WTC11 (cell line): ENCODE measurements at regions not wholly inside any gene's neighbourhood (a gene's known extent, or its start where the extent isn't known, plus 50 kb on each side); places are given as distances from the start of the nearest gene placed in this dataset.

Experiments
- ATAC-seq: fragments of 200-7000 bp; cut with Tn5 transposase; 2 replicates; pipeline ENCODE4 v1.10.0; 2021; ENCODE audit warnings: mild to moderate bottlenecking, moderate library complexity
- CTCF ChIA-PET: fragments of 300-600 bp; sonication (Branson Sonifier 250); formaldehyde crosslinking; loops from one replicate; lab custom pipeline; 2021; ENCODE audit warnings: antibody characterized with exemption; lab: Charles Lee
- POLR2A ChIA-PET: fragments of 350-600 bp; sonication (Branson Sonifier 250); formaldehyde crosslinking; loops from one replicate; lab custom pipeline; 2021; ENCODE audit warnings: antibody characterized with exemption; lab: Charles Lee
- DNase-seq: peaks from one replicate; pipeline ENCODE4 v3.0.0; 2021; ENCODE audit warnings: low spot score
- H3K27ac Mint-ChIP-seq: 2 replicates; pipeline ENCODE4 v1.8.0; 2021; ENCODE audit warnings: mixed read lengths
- H3K27me3 Mint-ChIP-seq: 2 replicates; pipeline ENCODE4 v1.8.0; 2021; ENCODE audit warnings: low read depth, mild to moderate bottlenecking, moderate library complexity, mixed read lengths
- H3K36me3 Mint-ChIP-seq: 2 replicates; pipeline ENCODE4 v1.8.0; 2021; ENCODE audit warnings: mixed read lengths
- H3K4me1 Mint-ChIP-seq: 2 replicates; pipeline ENCODE4 v1.8.0; 2022; ENCODE audit warnings: mixed read lengths
- H3K4me3 Mint-ChIP-seq: 2 replicates; pipeline ENCODE4 v1.8.0; 2021; ENCODE audit warnings: mild to moderate bottlenecking, moderate library complexity, mixed read lengths
- H3K9me3 Mint-ChIP-seq: 2 replicates; pipeline ENCODE4 v1.8.0; 2021; ENCODE audit warnings: mixed read lengths
- ELF4 ChIP-seq: sonication (generic); formaldehyde crosslinking; IDR thresholded peaks from 2 replicates; pipeline ENCODE4 v1.8.1; 2022; ENCODE audit warnings: low read depth, mild to moderate bottlenecking, moderate library complexity, missing genetic modification reagents
- EMX1 ChIP-seq: fragments of 250-450 bp; sonication (Bioruptor Pico); IDR thresholded peaks from 2 replicates; pipeline ENCODE4 v1.8.0; 2021; ENCODE audit warnings: mild to moderate bottlenecking
- GRHL2 ChIP-seq: fragments of 250-450 bp; sonication (Bioruptor Pico); IDR thresholded peaks from 2 replicates; pipeline ENCODE4 v1.8.0; 2022; ENCODE audit warnings: mild to moderate bottlenecking, moderate library complexity; ENCODE audit not compliant: insufficient replicate concordance, severe bottlenecking
- JUN ChIP-seq: sonication (generic); formaldehyde crosslinking; IDR thresholded peaks from 2 replicates; pipeline ENCODE4 v1.8.0; 2023; ENCODE audit warnings: mild to moderate bottlenecking, missing genetic modification reagents
- NR3C1 ChIP-seq: sonication (generic); formaldehyde crosslinking; conservative IDR thresholded peaks from 2 replicates; pipeline ENCODE4 v1.8.1; 2023; ENCODE audit warnings: low read depth, mild to moderate bottlenecking, missing genetic modification reagents
- OVOL2 ChIP-seq: fragments of 250-450 bp; sonication (Bioruptor Pico); IDR thresholded peaks from 2 replicates; pipeline ENCODE4 v1.9.0; 2021; ENCODE audit warnings: mild to moderate bottlenecking, borderline replicate concordance
- SOX15 ChIP-seq: fragments of 250-450 bp; sonication (Bioruptor Pico); IDR thresholded peaks from 2 replicates; pipeline ENCODE4 v1.9.0; 2021; ENCODE audit warnings: mild to moderate bottlenecking
- ZBTB21 ChIP-seq: sonication (generic); formaldehyde crosslinking; IDR thresholded peaks from 2 replicates; pipeline ENCODE4 v1.8.1; 2023; ENCODE audit warnings: mild to moderate bottlenecking, missing genetic modification reagents, borderline replicate concordance
- ZNF138 ChIP-seq: sonication (generic); formaldehyde crosslinking; conservative IDR thresholded peaks from 2 replicates; pipeline ENCODE4 v1.8.1; 2022; ENCODE audit warnings: mild to moderate bottlenecking, moderate library complexity, missing genetic modification reagents
- ZNF219 ChIP-seq: sonication (generic); formaldehyde crosslinking; IDR thresholded peaks from 2 replicates; pipeline ENCODE4 v1.8.0; 2023; ENCODE audit warnings: missing genetic modification reagents, mild to moderate bottlenecking, borderline replicate concordance
- ZNF263 ChIP-seq: sonication (generic); formaldehyde crosslinking; IDR thresholded peaks from 2 replicates; pipeline ENCODE4 v1.8.1; 2022; ENCODE audit warnings: low read depth, mild to moderate bottlenecking, moderate library complexity, missing genetic modification reagents
- ZNF423 ChIP-seq: fragments of 250-450 bp; sonication (Bioruptor Pico); IDR thresholded peaks from 2 replicates; pipeline ENCODE4 v2.1.2; 2022; ENCODE audit warnings: mild to moderate bottlenecking, moderate library complexity
- TF ChIP-seq, protein P1 (sequence below): sonication (generic); formaldehyde crosslinking; IDR thresholded peaks from 2 replicates; pipeline ENCODE4 v1.8.1; 2023; ENCODE audit warnings: mild to moderate bottlenecking, missing genetic modification reagents, borderline replicate concordance
- TF ChIP-seq, protein P2 (sequence below): sonication (generic); formaldehyde crosslinking; IDR thresholded peaks from 2 replicates; pipeline ENCODE4 v1.8.0; 2022; ENCODE audit warnings: mild to moderate bottlenecking, missing genetic modification reagents
- TF ChIP-seq, protein P3 (sequence below): fragments of 250-450 bp; sonication (Bioruptor Pico); IDR thresholded peaks from 2 replicates; pipeline ENCODE4 v1.9.0; 2021; ENCODE audit warnings: mild to moderate bottlenecking
- TF ChIP-seq, protein P4 (sequence below): fragments of 250-450 bp; sonication (Bioruptor Pico); IDR thresholded peaks from 2 replicates; pipeline ENCODE4 v1.9.0; 2021; ENCODE audit warnings: mild to moderate bottlenecking, borderline replicate concordance
- TF ChIP-seq, protein P5 (sequence below): sonication (generic); formaldehyde crosslinking; IDR thresholded peaks from 2 replicates; pipeline ENCODE4 v1.8.0; 2022; ENCODE audit warnings: mild to moderate bottlenecking, missing genetic modification reagents
- TF ChIP-seq, protein P6 (sequence below): fragments of 250-450 bp; sonication (Bioruptor Pico); IDR thresholded peaks from 2 replicates; pipeline ENCODE4 v1.8.0; 2021; ENCODE audit warnings: mild to moderate bottlenecking
- TF ChIP-seq, protein P7 (sequence below): sonication (generic); formaldehyde crosslinking; IDR thresholded peaks from 2 replicates; pipeline ENCODE4 v1.8.1; 2022; ENCODE audit warnings: missing genetic modification reagents, borderline replicate concordance

DNA sequence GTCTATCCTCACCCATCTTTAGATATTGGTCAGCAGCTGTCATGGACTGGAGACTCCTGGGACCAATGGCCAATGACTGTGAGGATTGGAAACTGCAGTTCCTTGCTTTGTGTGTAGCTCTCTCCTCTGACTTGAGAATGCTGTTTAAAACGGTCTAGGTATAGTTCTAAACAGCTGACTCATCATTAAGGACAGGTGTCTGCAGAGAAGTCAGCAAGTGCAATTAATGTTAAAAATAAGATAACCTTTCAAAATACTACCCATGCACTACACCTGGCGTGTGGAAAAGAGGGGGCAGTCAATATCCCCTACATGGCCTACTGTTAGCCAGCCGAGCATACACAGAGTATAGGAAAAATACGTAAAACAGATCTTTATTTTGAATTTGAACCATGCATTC, 115.4 kb upstream of the TAB2 start (continued):
- TF ChIP-seq JUN (CRISPR knock-in tag): no peak
- TF ChIP-seq, protein P1, sequence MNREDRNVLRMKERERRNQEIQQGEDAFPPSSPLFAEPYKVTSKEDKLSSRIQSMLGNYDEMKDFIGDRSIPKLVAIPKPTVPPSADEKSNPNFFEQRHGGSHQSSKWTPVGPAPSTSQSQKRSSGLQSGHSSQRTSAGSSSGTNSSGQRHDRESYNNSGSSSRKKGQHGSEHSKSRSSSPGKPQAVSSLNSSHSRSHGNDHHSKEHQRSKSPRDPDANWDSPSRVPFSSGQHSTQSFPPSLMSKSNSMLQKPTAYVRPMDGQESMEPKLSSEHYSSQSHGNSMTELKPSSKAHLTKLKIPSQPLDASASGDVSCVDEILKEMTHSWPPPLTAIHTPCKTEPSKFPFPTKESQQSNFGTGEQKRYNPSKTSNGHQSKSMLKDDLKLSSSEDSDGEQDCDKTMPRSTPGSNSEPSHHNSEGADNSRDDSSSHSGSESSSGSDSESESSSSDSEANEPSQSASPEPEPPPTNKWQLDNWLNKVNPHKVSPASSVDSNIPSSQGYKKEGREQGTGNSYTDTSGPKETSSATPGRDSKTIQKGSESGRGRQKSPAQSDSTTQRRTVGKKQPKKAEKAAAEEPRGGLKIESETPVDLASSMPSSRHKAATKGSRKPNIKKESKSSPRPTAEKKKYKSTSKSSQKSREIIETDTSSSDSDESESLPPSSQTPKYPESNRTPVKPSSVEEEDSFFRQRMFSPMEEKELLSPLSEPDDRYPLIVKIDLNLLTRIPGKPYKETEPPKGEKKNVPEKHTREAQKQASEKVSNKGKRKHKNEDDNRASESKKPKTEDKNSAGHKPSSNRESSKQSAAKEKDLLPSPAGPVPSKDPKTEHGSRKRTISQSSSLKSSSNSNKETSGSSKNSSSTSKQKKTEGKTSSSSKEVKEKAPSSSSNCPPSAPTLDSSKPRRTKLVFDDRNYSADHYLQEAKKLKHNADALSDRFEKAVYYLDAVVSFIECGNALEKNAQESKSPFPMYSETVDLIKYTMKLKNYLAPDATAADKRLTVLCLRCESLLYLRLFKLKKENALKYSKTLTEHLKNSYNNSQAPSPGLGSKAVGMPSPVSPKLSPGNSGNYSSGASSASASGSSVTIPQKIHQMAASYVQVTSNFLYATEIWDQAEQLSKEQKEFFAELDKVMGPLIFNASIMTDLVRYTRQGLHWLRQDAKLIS (CRISPR knock-in tag): no peak
- TF ChIP-seq, protein P2, sequence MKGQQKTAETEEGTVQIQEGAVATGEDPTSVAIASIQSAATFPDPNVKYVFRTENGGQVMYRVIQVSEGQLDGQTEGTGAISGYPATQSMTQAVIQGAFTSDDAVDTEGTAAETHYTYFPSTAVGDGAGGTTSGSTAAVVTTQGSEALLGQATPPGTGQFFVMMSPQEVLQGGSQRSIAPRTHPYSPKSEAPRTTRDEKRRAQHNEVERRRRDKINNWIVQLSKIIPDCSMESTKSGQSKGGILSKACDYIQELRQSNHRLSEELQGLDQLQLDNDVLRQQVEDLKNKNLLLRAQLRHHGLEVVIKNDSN (CRISPR knock-in tag): no peak

DNA sequence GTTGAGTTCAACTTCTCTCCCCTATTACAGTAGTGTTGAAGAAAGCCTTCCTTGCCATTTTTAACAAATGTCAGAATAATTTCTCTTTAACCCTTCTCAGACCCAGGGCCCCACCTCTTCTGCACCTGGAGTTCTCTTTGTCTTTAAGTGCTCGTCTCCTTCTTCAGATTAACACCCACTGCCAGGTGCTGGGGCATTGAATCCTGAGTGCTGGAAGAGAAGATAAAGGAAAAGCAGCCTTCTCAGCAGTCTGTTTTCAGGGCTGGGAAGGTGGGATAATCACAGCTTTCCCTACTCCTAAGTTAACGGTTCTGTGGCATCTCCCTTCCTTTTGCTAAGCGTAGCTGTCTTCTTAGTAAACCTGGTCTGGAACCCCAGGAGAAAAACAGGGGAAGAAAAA, 114.6 kb upstream of the TAB2 start:
- H3K36me3 Mint-ChIP-seq: no peaks in the 10 kb centered on the region
- no peak overlapping the region for H3K4me3 Mint-ChIP-seq
- peak overlapping the region; percentile 26; the same call in 1 of the 2 replicates for H3K27ac Mint-ChIP-seq
- no peaks in the 10 kb centered on the region; the same call in 1 of the 2 replicates for H3K27me3 Mint-ChIP-seq
- ChIA-PET CTCF (interaction anchor here (1.0 kb wide), 1 partner anchor 174 kb away, joined by 3 read pairs; no protein-coding TSS in a partner anchor), POLR2A (no interaction called here)
- H3K4me1 Mint-ChIP-seq: peaks cover 10% of the 10 kb centered on the region
- no peak for DNase-seq
- ATAC-seq: no peak
- peaks cover 6% of the 10 kb centered on the region; the same call in 1 of the 2 replicates for H3K9me3 Mint-ChIP-seq
- TF ChIP-seq, protein P3, sequence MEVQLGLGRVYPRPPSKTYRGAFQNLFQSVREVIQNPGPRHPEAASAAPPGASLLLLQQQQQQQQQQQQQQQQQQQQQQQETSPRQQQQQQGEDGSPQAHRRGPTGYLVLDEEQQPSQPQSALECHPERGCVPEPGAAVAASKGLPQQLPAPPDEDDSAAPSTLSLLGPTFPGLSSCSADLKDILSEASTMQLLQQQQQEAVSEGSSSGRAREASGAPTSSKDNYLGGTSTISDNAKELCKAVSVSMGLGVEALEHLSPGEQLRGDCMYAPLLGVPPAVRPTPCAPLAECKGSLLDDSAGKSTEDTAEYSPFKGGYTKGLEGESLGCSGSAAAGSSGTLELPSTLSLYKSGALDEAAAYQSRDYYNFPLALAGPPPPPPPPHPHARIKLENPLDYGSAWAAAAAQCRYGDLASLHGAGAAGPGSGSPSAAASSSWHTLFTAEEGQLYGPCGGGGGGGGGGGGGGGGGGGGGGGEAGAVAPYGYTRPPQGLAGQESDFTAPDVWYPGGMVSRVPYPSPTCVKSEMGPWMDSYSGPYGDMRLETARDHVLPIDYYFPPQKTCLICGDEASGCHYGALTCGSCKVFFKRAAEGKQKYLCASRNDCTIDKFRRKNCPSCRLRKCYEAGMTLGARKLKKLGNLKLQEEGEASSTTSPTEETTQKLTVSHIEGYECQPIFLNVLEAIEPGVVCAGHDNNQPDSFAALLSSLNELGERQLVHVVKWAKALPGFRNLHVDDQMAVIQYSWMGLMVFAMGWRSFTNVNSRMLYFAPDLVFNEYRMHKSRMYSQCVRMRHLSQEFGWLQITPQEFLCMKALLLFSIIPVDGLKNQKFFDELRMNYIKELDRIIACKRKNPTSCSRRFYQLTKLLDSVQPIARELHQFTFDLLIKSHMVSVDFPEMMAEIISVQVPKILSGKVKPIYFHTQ (CRISPR knock-in tag): no peak
- TF ChIP-seq GRHL2: no peak
- TF ChIP-seq ELF4 (CRISPR knock-in tag): no peak
- no peak for TF ChIP-seq EMX1 (CRISPR knock-in tag)
- TF ChIP-seq, protein P4, sequence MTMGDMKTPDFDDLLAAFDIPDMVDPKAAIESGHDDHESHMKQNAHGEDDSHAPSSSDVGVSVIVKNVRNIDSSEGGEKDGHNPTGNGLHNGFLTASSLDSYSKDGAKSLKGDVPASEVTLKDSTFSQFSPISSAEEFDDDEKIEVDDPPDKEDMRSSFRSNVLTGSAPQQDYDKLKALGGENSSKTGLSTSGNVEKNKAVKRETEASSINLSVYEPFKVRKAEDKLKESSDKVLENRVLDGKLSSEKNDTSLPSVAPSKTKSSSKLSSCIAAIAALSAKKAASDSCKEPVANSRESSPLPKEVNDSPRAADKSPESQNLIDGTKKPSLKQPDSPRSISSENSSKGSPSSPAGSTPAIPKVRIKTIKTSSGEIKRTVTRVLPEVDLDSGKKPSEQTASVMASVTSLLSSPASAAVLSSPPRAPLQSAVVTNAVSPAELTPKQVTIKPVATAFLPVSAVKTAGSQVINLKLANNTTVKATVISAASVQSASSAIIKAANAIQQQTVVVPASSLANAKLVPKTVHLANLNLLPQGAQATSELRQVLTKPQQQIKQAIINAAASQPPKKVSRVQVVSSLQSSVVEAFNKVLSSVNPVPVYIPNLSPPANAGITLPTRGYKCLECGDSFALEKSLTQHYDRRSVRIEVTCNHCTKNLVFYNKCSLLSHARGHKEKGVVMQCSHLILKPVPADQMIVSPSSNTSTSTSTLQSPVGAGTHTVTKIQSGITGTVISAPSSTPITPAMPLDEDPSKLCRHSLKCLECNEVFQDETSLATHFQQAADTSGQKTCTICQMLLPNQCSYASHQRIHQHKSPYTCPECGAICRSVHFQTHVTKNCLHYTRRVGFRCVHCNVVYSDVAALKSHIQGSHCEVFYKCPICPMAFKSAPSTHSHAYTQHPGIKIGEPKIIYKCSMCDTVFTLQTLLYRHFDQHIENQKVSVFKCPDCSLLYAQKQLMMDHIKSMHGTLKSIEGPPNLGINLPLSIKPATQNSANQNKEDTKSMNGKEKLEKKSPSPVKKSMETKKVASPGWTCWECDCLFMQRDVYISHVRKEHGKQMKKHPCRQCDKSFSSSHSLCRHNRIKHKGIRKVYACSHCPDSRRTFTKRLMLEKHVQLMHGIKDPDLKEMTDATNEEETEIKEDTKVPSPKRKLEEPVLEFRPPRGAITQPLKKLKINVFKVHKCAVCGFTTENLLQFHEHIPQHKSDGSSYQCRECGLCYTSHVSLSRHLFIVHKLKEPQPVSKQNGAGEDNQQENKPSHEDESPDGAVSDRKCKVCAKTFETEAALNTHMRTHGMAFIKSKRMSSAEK (CRISPR knock-in tag): no peak
- TF ChIP-seq NR3C1 (CRISPR knock-in tag): no peak
- TF ChIP-seq ZNF263 (CRISPR knock-in tag): no peak
- no peak for TF ChIP-seq JUN (CRISPR knock-in tag)
- TF ChIP-seq OVOL2 (CRISPR knock-in tag): no peak
- no peak for TF ChIP-seq ZBTB21
- no peak for TF ChIP-seq ZNF138 (CRISPR knock-in tag)
- TF ChIP-seq, protein P5, sequence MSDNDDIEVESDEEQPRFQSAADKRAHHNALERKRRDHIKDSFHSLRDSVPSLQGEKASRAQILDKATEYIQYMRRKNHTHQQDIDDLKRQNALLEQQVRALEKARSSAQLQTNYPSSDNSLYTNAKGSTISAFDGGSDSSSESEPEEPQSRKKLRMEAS (CRISPR knock-in tag): no peak
- TF ChIP-seq, protein P6, sequence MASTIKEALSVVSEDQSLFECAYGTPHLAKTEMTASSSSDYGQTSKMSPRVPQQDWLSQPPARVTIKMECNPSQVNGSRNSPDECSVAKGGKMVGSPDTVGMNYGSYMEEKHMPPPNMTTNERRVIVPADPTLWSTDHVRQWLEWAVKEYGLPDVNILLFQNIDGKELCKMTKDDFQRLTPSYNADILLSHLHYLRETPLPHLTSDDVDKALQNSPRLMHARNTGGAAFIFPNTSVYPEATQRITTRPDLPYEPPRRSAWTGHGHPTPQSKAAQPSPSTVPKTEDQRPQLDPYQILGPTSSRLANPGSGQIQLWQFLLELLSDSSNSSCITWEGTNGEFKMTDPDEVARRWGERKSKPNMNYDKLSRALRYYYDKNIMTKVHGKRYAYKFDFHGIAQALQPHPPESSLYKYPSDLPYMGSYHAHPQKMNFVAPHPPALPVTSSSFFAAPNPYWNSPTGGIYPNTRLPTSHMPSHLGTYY: no peak
- TF ChIP-seq, protein P7, sequence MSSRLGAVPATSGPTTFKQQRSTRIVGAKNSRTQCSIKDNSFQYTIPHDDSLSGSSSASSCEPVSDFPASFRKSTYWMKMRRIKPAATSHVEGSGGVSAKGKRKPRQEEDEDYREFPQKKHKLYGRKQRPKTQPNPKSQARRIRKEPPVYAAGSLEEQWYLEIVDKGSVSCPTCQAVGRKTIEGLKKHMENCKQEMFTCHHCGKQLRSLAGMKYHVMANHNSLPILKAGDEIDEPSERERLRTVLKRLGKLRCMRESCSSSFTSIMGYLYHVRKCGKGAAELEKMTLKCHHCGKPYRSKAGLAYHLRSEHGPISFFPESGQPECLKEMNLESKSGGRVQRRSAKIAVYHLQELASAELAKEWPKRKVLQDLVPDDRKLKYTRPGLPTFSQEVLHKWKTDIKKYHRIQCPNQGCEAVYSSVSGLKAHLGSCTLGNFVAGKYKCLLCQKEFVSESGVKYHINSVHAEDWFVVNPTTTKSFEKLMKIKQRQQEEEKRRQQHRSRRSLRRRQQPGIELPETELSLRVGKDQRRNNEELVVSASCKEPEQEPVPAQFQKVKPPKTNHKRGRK (CRISPR knock-in tag): no peak
- TF ChIP-seq SOX15 (CRISPR knock-in tag): no peak
- no peak for TF ChIP-seq ZNF219 (CRISPR knock-in tag)
- TF ChIP-seq ZNF423 (CRISPR knock-in tag): no peak
